GM04504 (cell line): ENCODE measurements at regions not wholly inside any gene's neighbourhood (a gene's known extent, or its start where the extent isn't known, plus 50 kb on each side); places are given as distances from the start of the nearest gene placed in this dataset.
"Not testable (repeated sequence)": the region's sequence is repeated elsewhere in the genome, so short reads cannot be mapped to it uniquely, and the experiment has no call there.

ENCODE experiments used
- DNase-seq: peaks from one replicate; pipeline ENCODE4 v3.0.0-alpha.2; 2012; ENCODE audit warnings: low read depth

- not testable (repeated sequence) for DNase-seq
These were observed 106.6 kb upstream of the TERB2 start for GRCh38 chr15:44849701-44850403.

GRCh38 chr15:44853304-44853950, 103.1 kb upstream of the TERB2 start:
- DNase-seq: peak; percentile 10

GRCh38 chr15:44854696-44855095, 101.8 kb upstream of the TERB2 start:
- DNase-seq: not testable (repeated sequence)

- not testable (repeated sequence) for DNase-seq
These were observed 100.2 kb upstream of the TERB2 start for GRCh38 chr15:44856284-44856683.

GRCh38 chr15:44857164-44857710, 99.2 kb upstream of the TERB2 start:
- DNase-seq: not testable (repeated sequence)

- DNase-seq: not testable (repeated sequence)
These were observed 97.4 kb upstream of the TERB2 start for GRCh38 chr15:44859088-44859487.

GRCh38 chr15:44860168-44860567, 96.3 kb upstream of the TERB2 start:
- not testable (repeated sequence) for DNase-seq

- DNase-seq: no peak
These were observed 95.0 kb upstream of the TERB2 start for GRCh38 chr15:44861439-44861910.

- no peak for DNase-seq
These were observed 94.6 kb upstream of the TERB2 start for GRCh38 chr15:44861917-44862316.

GRCh38 chr15:44862866-44863265, 93.6 kb upstream of the TERB2 start:
- not testable (repeated sequence) for DNase-seq

- not testable (repeated sequence) for DNase-seq
These were observed 88.4 kb upstream of the TERB2 start for GRCh38 chr15:44868100-44868499.

- DNase-seq: not testable (repeated sequence)
These were observed 86.4 kb upstream of the TERB2 start for GRCh38 chr15:44870125-44870524.

- no peak for DNase-seq
These were observed 83.4 kb upstream of the TERB2 start for GRCh38 chr15:44873103-44873502.

- no peak for DNase-seq
These were observed 77.4 kb upstream of the TERB2 start for GRCh38 chr15:44879066-44879465.

- DNase-seq: no peak
These were observed 74.0 kb upstream of the TERB2 start for GRCh38 chr15:44882499-44882968.

GRCh38 chr15:44883199-44883877, 73.1 kb upstream of the TERB2 start:
- no peak for DNase-seq

GRCh38 chr15:44898890-44899651, 57.4 kb upstream of the TERB2 start:
- not testable (repeated sequence) for DNase-seq

- not testable (repeated sequence) for DNase-seq
These were observed 56.7 kb upstream of the TERB2 start for GRCh38 chr15:44899775-44900174.

GRCh38 chr15:44900796-44901195, 55.7 kb upstream of the TERB2 start:
- DNase-seq: not testable (repeated sequence)

GRCh38 chr15:44903281-44903680, 53.2 kb upstream of the TERB2 start:
- not testable (repeated sequence) for DNase-seq

- DNase-seq: not testable (repeated sequence)
These were observed 51.7 kb upstream of the TERB2 start for GRCh38 chr15:44904651-44905340.
